OCI-LY3 (cell line): ENCODE measurements at regions not wholly inside any gene's neighbourhood (a gene's known extent, or its start where the extent isn't known, plus 50 kb on each side); places are given as distances from the start of the nearest gene placed in this dataset.

Experiments
- EZH2phosphoT487 ChIP-seq: fragments of 200-600 bp; shearing (Covaris generic); IDR thresholded peaks from 2 replicates; pipeline ENCODE4 v1.6.1; 2018; ENCODE audit warnings: antibody characterized with exemption, mixed run types, low read depth
- TF ChIP-seq, protein P1 (sequence below): fragments of 200-600, 300-600 bp; sonication (generic); IDR thresholded peaks from 2 replicates; pipeline ENCODE4 v1.5.1; 2014; ENCODE audit warnings: antibody characterized with exemption, low read length, low read depth

DNA sequence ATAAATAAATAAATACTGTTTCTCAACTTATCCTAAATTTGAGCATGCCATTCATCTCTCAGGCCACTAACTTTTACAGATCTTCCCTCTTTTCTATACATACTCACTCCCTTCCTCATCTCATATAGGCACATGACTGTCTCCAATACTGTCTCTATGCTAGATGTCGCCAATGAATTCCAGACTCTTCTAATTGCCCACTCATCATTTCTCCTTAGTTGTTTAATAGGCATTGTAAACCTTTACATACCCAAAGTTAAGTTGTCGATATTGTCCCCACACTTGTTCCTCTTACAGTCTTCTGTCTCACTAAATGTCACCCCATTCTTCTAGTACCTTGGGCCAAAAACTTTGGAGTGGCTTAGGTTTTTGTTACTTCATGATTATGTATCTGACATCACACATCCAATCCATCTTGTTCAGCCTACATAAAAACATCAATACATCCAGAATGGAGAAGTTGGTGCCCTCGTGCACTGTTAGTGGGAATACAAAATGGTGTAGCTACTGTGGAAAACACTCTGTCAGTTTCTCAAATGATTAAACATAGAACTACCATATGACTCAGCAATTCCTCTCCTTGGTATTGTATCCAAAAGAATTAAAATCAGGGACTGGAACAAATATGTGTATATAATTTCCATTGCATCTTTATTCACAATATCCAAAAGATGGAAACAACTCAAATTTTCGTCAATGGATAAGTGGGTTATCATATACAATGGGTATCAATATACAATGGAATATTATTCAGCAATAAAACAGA is 935.1 kb downstream of the SLC4A3 start:
- TF ChIP-seq, protein P1, sequence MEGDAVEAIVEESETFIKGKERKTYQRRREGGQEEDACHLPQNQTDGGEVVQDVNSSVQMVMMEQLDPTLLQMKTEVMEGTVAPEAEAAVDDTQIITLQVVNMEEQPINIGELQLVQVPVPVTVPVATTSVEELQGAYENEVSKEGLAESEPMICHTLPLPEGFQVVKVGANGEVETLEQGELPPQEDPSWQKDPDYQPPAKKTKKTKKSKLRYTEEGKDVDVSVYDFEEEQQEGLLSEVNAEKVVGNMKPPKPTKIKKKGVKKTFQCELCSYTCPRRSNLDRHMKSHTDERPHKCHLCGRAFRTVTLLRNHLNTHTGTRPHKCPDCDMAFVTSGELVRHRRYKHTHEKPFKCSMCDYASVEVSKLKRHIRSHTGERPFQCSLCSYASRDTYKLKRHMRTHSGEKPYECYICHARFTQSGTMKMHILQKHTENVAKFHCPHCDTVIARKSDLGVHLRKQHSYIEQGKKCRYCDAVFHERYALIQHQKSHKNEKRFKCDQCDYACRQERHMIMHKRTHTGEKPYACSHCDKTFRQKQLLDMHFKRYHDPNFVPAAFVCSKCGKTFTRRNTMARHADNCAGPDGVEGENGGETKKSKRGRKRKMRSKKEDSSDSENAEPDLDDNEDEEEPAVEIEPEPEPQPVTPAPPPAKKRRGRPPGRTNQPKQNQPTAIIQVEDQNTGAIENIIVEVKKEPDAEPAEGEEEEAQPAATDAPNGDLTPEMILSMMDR = no peak
- TF ChIP-seq EZH2phosphoT487 = no peak
